CD4-positive, alpha-beta T cell treated with Interleukin-2 at 100 ng/mL for 4 hours (primary cell): ENCODE measurements at regions not wholly inside any gene's neighbourhood (a gene's known extent, or its start where the extent isn't known, plus 50 kb on each side); places are given as distances from the start of the nearest gene placed in this dataset.

ENCODE experiments used
- DNase-seq: peaks from one replicate; pipeline ENCODE4 v3.0.0-alpha.2; 2020; ENCODE audit warnings: low spot score

DNA sequence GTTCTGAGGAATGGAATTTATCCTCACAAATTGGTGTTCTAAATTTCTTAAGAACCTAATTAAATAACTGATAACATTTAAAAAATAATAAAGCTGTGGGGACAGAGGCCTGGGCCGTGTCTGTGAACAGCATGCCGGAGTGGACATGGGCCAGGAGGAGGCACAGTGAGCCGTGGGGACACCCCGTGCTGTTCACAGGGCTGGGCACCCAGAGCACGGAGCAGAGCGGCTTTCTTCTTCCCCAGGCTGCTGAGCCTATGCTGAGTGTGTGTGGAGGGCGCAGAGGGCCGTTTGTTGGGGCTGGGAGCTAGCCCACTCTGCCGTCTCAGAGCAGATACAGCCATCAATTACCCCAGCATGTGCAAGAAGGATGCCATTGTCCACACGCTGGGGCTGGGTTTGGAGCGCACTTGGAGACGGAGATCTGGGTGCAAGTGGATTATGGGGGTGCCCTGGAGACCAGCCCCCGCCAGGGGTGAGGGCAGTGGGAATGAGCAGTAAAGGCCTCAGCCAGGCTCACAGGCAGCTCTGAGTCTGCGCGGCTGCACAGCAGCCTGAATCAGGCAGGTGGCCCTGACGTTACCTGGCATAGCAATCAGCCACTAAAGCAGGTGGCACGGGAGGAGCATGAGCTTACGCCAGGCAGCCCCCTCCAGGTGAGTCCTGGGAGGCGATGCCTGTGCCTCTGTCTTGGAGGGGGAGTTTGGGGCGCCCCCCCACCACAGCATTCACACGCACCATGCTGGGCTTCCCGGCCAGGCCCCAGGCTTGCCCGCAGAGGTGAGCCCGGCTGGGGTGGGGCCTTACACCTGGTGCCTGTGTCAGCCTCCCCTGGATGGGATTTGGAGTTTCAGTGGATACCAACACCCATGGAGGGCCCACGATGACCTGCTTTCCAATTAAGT is 52.1 kb upstream of the SLC66A3 start:
- no peak for DNase-seq

DNA sequence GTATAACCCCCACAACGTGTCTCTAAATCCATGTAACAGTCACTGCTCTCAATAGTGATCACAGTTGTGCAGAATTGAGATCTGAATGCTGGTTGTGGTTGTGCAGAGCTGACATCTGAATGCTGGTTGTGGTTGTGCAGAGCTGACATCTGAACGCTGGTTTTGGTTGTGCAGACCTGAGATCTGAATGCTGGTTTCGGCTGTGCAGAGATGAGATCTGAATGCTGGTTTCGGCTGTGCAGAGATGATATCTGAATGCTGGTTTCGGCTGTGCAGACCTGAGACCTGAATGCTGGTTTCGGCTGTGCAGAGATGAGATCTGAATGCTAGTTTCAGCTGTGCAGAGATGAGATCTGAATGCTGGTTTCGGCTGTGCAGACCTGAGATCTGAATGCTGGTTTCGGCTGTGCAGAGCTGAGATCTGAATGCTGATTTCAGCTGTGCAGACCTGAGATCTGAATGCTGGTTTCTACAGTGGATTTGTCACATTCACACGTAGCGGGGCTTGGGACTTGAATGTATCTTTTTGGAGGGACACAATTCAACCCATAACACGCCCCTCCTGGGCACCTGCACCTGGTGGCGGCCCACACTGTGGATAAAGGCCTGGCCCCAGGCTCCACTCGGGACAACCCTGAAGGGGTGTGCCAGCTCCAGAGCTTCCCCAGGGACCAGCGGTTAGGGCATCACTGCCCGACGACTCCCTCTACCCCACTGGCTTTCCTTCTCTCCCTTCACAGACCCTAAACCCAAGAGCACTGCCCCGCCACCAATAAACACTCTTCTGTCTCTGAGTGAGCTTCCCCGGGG is 51.1 kb upstream of the SLC66A3 start:
- peak; percentile 11 for DNase-seq

DNA sequence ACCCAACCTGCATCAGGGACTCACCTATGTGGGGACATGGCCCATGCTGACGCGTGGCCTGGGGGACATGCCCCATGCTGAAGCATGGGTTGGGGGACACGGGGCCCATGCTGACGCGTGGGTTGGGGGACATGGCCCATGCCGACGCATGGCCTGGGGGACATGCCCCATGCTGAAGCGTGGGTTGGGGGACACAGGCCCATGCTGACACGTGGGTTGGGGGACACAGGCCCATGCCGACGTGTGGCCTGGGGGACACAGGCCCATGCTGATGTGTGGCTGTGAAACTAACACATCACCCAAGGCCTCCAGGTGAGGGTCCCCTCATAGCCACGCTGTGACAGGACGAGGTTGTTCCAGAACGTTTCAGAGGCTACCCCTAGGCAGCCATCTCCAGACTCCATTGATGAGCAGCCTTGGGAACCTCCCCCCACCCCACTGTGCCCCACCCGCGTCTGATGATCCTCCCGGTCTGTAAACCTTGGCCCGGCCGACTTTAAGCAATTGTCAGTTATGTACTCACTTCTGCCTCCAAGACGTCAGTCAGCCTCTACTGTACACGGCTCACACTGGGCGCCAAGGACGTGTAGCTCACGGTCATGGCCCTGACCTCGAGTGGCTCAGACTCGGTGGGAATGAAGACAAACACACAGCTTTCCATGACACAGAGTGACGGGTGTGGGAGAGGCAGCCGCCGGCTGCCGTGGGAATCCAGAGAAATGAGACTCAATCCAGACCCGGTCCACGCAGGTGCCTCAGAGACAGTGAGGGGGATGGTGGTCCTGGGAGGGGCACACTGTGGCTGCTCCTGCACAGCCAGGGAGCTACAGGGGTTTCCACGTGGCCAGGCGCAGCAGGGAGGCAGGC is 50.2 kb upstream of the SLC66A3 start:
- DNase-seq = no peak
